Mucosa of descending colon (tissue), 3 donors: ENCODE measurements at regions not wholly inside any gene's neighbourhood (a gene's known extent, or its start where the extent isn't known, plus 50 kb on each side); places are given as distances from the start of the nearest gene placed in this dataset.
A peak's percentile ranks its signal among the peaks of the same experiment; 100 is the strongest.

Source experiments
- ATAC-seq: fragments of 200-7000 bp; cut with Tn5 transposase; one replicate; pipeline ENCODE4 v1.9.1; 2020; ENCODE audit warnings: mild to moderate bottlenecking, moderate library complexity
- DNase-seq, 3 donors: peaks; one replicate each; pipeline ENCODE4 v3.0.0-alpha.2; 2020
- H3K36me3 ChIP-seq: fragments of 200-600 bp; one replicate; pipeline ENCODE4 v1.8.0; 2021; ENCODE audit warnings: low read depth, mild to moderate bottlenecking
- H3K4me1 ChIP-seq: fragments of 200-600 bp; one replicate; pipeline ENCODE4 v1.8.0; 2021; ENCODE audit warnings: low read depth, mild to moderate bottlenecking
- H3K4me3 ChIP-seq: fragments of 200-600 bp; one replicate; pipeline ENCODE4 v1.8.0; 2021; ENCODE audit warnings: mild to moderate bottlenecking
- H3K9me3 ChIP-seq: fragments of 200-600 bp; one replicate; pipeline ENCODE4 v1.8.0; 2021; ENCODE audit warnings: mild to moderate bottlenecking
- CTCF ChIP-seq: fragments of 200-600 bp; IDR thresholded peaks from one replicate; pipeline ENCODE4 v1.8.0; 2022; ENCODE audit warnings: antibody characterized with exemption, mild to moderate bottlenecking
- intact Hi-C, 2 donors: fragments of 100-400 bp; cut with DNase I in 1 of 2; cut with micrococcal nuclease in 1 of 2; formaldehyde crosslinking; loops; one replicate each; pipeline versions ENCODE4 v1.11.0 to v1.11.1; 2022; cut with DNase I, micrococcal nuclease
- donor health status: DM: no; HTN: no; CAD: no; lungs with moderate emphysema.
- donor health status: DM: no; HTN: no; CAD: no.
- donor health status: DM: no; HTN: yes; CAD: no.

DNA sequence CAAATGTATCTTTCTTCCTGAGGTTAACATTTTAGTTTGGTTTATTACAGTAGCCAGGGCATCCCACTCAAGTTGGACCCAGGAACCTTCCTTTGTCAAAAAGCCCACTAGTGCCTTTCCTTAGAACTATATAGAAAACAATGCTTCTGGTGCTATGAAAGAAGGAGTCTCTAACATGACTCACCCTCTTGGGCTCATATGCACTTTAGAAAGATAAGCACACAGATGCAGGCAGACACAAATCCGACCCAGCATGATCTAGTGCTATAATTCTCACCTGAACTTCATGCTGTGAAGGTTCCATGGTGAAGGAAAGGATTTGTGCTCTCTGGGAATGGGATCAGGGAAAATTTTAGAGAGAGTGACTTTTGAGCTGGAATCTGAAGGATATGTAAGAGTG is 289.4 kb downstream of the ANKRD50 start:
- H3K9me3 ChIP-seq: no peaks in the 10 kb centered on the region
- H3K4me3 ChIP-seq: no peak overlapping the region
- TF ChIP-seq CTCF: no peak
- H3K36me3 ChIP-seq: no peaks in the 10 kb centered on the region
- peaks cover 12% of the 10 kb centered on the region for H3K4me1 ChIP-seq
- DNase-seq: no peak
- no peak for ATAC-seq
- intact Hi-C loops: no loop called here

- intact Hi-C loops: no loop called here
- ATAC-seq: no peak
- TF ChIP-seq CTCF: no peak
- H3K9me3 ChIP-seq: no peaks in the 10 kb centered on the region
- no peaks in the 10 kb centered on the region for H3K36me3 ChIP-seq
- no peak overlapping the region for H3K4me3 ChIP-seq
- H3K4me1 ChIP-seq: peaks cover 12% of the 10 kb centered on the region
- DNase-seq: no peak
Observed at GRCh38 chr4:124426279-124426678, 286.3 kb downstream of the ANKRD50 start.

- no peak for TF ChIP-seq CTCF
Observed at GRCh38 chr4:124427095-124427767, 285.3 kb downstream of the ANKRD50 start.

DNA sequence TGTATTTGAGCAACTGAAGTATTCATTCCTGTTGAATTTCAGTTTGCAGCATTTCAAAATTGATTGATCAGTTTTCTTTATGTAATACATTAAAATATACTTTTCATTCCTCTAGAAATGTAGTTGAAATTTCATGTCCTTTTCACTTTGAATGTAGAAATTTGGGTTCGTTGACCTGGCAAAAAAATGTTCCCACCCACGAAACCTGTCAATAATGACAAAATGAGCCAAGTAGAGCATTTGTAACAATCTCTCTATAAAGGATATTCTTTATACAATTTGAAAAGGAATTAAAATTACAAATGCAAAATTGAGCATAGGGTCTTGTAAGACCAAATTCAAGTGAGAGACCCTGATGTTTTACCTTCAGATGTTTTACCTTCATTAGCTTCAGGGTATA is 283.9 kb downstream of the ANKRD50 start:
- no peak overlapping the region for H3K4me3 ChIP-seq
- peaks cover 12% of the 10 kb centered on the region for H3K4me1 ChIP-seq
- no peak for DNase-seq
- no peaks in the 10 kb centered on the region for H3K36me3 ChIP-seq
- TF ChIP-seq CTCF: no peak
- intact Hi-C loops: no loop called here
- no peak for ATAC-seq
- H3K9me3 ChIP-seq: no peaks in the 10 kb centered on the region

More at GRCh38 chr4:124427095-124427767, 285.3 kb downstream of the ANKRD50 start:
- intact Hi-C loops: no loop called here
- Histone ChIP-seq H3K4me1 (peaks cover 12% of the 10 kb centered on the region), H3K36me3 (no peaks in the 10 kb centered on the region), H3K4me3 (no peak overlapping the region), H3K9me3 (no peaks in the 10 kb centered on the region)
- DNase-seq (peak in 1 of 3 donors; percentile 72), ATAC-seq (peak; percentile 58)

DNA sequence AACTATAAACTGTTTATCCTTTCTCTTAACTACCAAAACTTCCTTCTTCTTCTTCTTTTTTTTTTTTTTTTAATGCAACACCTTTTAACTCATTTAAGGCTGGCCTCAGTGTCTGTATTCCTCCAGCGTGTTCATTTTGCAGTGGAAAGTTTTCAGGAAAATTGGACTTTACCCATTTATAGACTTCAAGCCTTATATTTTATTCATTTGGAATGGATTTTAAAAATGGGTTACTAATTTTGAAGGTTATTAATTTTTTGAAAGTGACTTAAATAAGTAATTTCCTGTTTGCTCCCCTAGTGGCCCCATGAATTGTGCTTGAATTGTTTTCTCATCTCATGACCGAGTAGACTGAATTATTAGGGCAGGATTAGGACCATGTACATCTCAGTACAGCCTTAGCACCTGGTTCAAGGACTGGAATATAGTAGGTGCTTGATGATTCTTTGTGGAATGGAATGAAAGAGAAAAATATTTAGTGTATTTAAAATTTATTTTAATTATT is 282.7 kb downstream of the ANKRD50 start:
- intact Hi-C loops: no loop called here
- no peaks in the 10 kb centered on the region for H3K9me3 ChIP-seq
- TF ChIP-seq CTCF: no peak
- DNase-seq (no peak), ATAC-seq (no peak)
- no peak overlapping the region for H3K4me3 ChIP-seq
- H3K4me1 ChIP-seq: peaks cover 12% of the 10 kb centered on the region
- H3K36me3 ChIP-seq: no peaks in the 10 kb centered on the region
